GM12878 (cell line): ENCODE measurements at regions not wholly inside any gene's neighbourhood (a gene's known extent, or its start where the extent isn't known, plus 50 kb on each side); places are given as distances from the start of the nearest gene placed in this dataset.

Experiments used
- ATAC-seq: fragments of 200-7000 bp; cut with Tn5 transposase; 3 replicates; pipeline ENCODE4 v1.9.1; 2020; ENCODE audit warnings: mild to moderate bottlenecking, moderate library complexity
- BruUV-seq: library from RNA; stranded (reverse); fragments of 400-500 nt; replicated peaks from 2 replicates; lab custom pipeline; 2021; lab: Mats Ljungman, UMichigan
- CTCF ChIA-PET: fragments of 300-600 bp; sonication (Branson Sonifier 250); formaldehyde crosslinking; extraction: SDS; loops from one replicate; lab custom pipeline; 2021; ENCODE audit warnings: inconsistent platforms; lab: Yijun Ruan, JAX
- POLR2A ChIA-PET: fragments of 350-600 bp; formaldehyde crosslinking; extraction: SDS; loops from one replicate; lab custom pipeline; 2021; ENCODE audit warnings: inconsistent platforms; lab: Charles Lee
- RAD21 ChIA-PET: fragments of 300-600 bp; sonication (Branson Sonifier 250); formaldehyde crosslinking; loops from one replicate; lab custom pipeline; 2023; ENCODE audit warnings: antibody characterized with exemption; ENCODE audit not compliant: unreplicated experiment; lab: Charles Lee
- SMC1A ChIA-PET: fragments of 300-600 bp; sonication (Branson Sonifier 250); formaldehyde crosslinking; loops from one replicate; lab custom pipeline; 2023; ENCODE audit not compliant: unreplicated experiment, uncharacterized antibody; lab: Charles Lee
- DNase-seq: peaks from one replicate; pipeline ENCODE4 v3.0.0-alpha.2; 2011; ENCODE audit warnings: low read depth, low spot score
- FAIRE-seq: peaks from 3 replicates; lab custom pipeline; 2011; peaks lifted over from hg19 to GRCh38; lab: Jason Lieb, UNC
- H2AFZ ChIP-seq: 2 replicates; pipeline ENCODE4 v1.6.0; 2011; ENCODE audit warnings: low read depth, low read length, control low read depth; ENCODE audit not compliant: control insufficient read depth
- H3K27ac ChIP-seq: 2 replicates; pipeline ENCODE4 v1.5.1; 2011; ENCODE audit warnings: control low read depth; ENCODE audit not compliant: control insufficient read depth, insufficient read depth
- H3K27me3 ChIP-seq, 2 experiments: replicated peaks in 1 of 2; 2 replicates each; pipeline versions ENCODE4 v1.6.0 to v1.6.1; 2011; ENCODE audit warnings: low read length in 1 of 2; ENCODE audit not compliant: control insufficient read depth in 2 of 2, insufficient read depth in 2 of 2
- H3K36me3 ChIP-seq, 2 experiments: 2 replicates each; pipeline ENCODE4 v1.5.1; 2011; ENCODE audit warnings: low read length in 1 of 2; ENCODE audit not compliant: control insufficient read depth in 2 of 2, insufficient read depth in 2 of 2
- H3K4me1 ChIP-seq: 2 replicates; pipeline ENCODE4 v1.6.1; 2011; ENCODE audit warnings: mild to moderate bottlenecking, low read length, moderate library complexity, mixed read lengths; ENCODE audit not compliant: control insufficient read depth, insufficient read depth
- H3K4me2 ChIP-seq: 2 replicates; pipeline ENCODE4 v1.6.0; 2011; ENCODE audit warnings: control low read depth; ENCODE audit not compliant: control insufficient read depth, insufficient read depth
- H3K4me3 ChIP-seq: fragments of 200-600 bp; sonication (generic); 2 replicates; pipeline ENCODE4 v1.5.1; 2016
- H3K79me2 ChIP-seq: 2 replicates; pipeline ENCODE4 v1.6.0; 2011; ENCODE audit warnings: low read length; ENCODE audit not compliant: control insufficient read depth, insufficient read depth
- H3K9ac ChIP-seq: 2 replicates; pipeline ENCODE4 v1.8.0; 2011; ENCODE audit warnings: low read length, control low read depth, mixed read lengths; ENCODE audit not compliant: control insufficient read depth, insufficient read depth
- H3K9me3 ChIP-seq: replicated peaks from 3 replicates; pipeline ENCODE4 v1.5.1; 2011; ENCODE audit warnings: mild to moderate bottlenecking, low read length; ENCODE audit not compliant: control insufficient read depth, insufficient read depth
- H4K20me1 ChIP-seq: 2 replicates; pipeline ENCODE4 v1.6.0; 2011; ENCODE audit not compliant: control insufficient read depth, insufficient read depth
- CBX5 ChIP-seq: sonication (generic); IDR thresholded peaks from 2 replicates; pipeline ENCODE4 v1.6.1; 2016; ENCODE audit warnings: low read depth, moderate library complexity, mild to moderate bottlenecking, inconsistent platforms
- CREM ChIP-seq: IDR thresholded peaks from 2 replicates; pipeline ENCODE4 v1.6.1; 2014; ENCODE audit warnings: antibody characterized with exemption, low read depth
- EED ChIP-seq: sonication (generic); IDR thresholded peaks from 2 replicates; pipeline ENCODE4 v1.6.1; 2016; ENCODE audit warnings: antibody characterized with exemption, low read depth
- EP300 ChIP-seq, 2 experiments: fragments of 150-350 bp in 1 of 2; IDR thresholded peaks; 2 replicates each; pipeline ENCODE4 v1.6.1; 2011 to 2012; ENCODE audit warnings: low read depth in 2 of 2, low read length in 2 of 2, borderline replicate concordance in 1 of 2, improper control_type of control experiment in 1 of 2, inconsistent platforms in 1 of 2; ENCODE audit not compliant: control insufficient read depth in 1 of 2
- FOXM1 ChIP-seq: IDR thresholded peaks from 2 replicates; pipeline ENCODE4 v1.6.1; 2012; ENCODE audit warnings: low read depth, mild to moderate bottlenecking, inconsistent platforms, low read length, moderate library complexity
- GABPA ChIP-seq: IDR thresholded peaks from 2 replicates; pipeline ENCODE4 v1.6.1; 2014; ENCODE audit warnings: antibody characterized with exemption, low read depth, mild to moderate bottlenecking, inconsistent platforms
- HCFC1 ChIP-seq: fragments of 150-350 bp; IDR thresholded peaks from 2 replicates; pipeline ENCODE4 v1.6.1; 2014; ENCODE audit warnings: low read length
- IRF4 ChIP-seq: IDR thresholded peaks from 2 replicates; pipeline ENCODE4 v1.6.1; 2011; ENCODE audit warnings: low read depth, low read length
- JUND ChIP-seq: IDR thresholded peaks from 2 replicates; pipeline ENCODE4 v1.6.1; 2012; ENCODE audit warnings: low read depth, mild to moderate bottlenecking, low read length, improper control_type of control experiment, moderate library complexity
- MTA3 ChIP-seq: IDR thresholded peaks from 2 replicates; pipeline ENCODE4 v1.6.1; 2012; ENCODE audit warnings: low read length, inconsistent platforms, borderline replicate concordance
- NR2F1 ChIP-seq: fragments of 450-650 bp; conservative IDR thresholded peaks from 2 replicates; pipeline ENCODE4 v1.6.1; 2017; ENCODE audit warnings: mild to moderate bottlenecking
- STAT1 ChIP-seq: fragments of 450-650 bp; conservative IDR thresholded peaks from 2 replicates; pipeline ENCODE4 v1.6.1; 2014; ENCODE audit warnings: antibody characterized with exemption, mild to moderate bottlenecking
- STAT3 ChIP-seq: IDR thresholded peaks from 2 replicates; pipeline ENCODE4 v1.6.1; 2011; ENCODE audit warnings: low read depth, low read length, improper control_type of control experiment
- TAF1 ChIP-seq: IDR thresholded peaks from 2 replicates; pipeline ENCODE4 v1.6.1; 2011; ENCODE audit warnings: mild to moderate bottlenecking, low read depth, low read length, borderline replicate concordance
- TCF3 ChIP-seq: IDR thresholded peaks from 2 replicates; pipeline ENCODE4 v1.6.1; 2012; ENCODE audit warnings: low read depth, mild to moderate bottlenecking, low read length, borderline replicate concordance; ENCODE audit not compliant: insufficient read depth
- YBX1 ChIP-seq: fragments of 450-650 bp; IDR thresholded peaks from 2 replicates; pipeline ENCODE4 v1.6.1; 2016; ENCODE audit warnings: antibody characterized with exemption
- ZBED1 ChIP-seq: IDR thresholded peaks from 2 replicates; pipeline ENCODE4 v1.6.1; 2016; ENCODE audit warnings: borderline replicate concordance
- WGBS: methylation state at CpG from one replicate; pipeline ENCODE4 v1.1.6; 2016; ENCODE audit warnings: low lambda C conversion rate; ENCODE audit not compliant: insufficient replicate concordance, insufficient coverage; ENCODE audit errors: missing lambda C conversion rate; 5-methylcytosine and 5-hydroxymethylcytosine counted together
- in situ Hi-C: fragments of 300-500 bp; cut with MboI; formaldehyde crosslinking; loops from 9 replicates; pipeline ENCODE4 v1.14.3; 2018; ENCODE audit warnings: mixed read lengths
- intact Hi-C: fragments of 100-400 bp; cut with micrococcal nuclease; formaldehyde crosslinking; loops from one replicate; pipeline ENCODE4 v1.14.2; 2022; ENCODE audit not compliant: unreplicated experiment
- TF ChIP-seq, protein P1 (sequence below): fragments of 450-650 bp; IDR thresholded peaks from 2 replicates; pipeline ENCODE4 v1.6.1; 2016; ENCODE audit warnings: mild to moderate bottlenecking
- TF ChIP-seq, protein P2 (sequence below): fragments of 450-650 bp; IDR thresholded peaks from 2 replicates; pipeline ENCODE4 v1.6.1; 2017; ENCODE audit warnings: borderline replicate concordance

DNA sequence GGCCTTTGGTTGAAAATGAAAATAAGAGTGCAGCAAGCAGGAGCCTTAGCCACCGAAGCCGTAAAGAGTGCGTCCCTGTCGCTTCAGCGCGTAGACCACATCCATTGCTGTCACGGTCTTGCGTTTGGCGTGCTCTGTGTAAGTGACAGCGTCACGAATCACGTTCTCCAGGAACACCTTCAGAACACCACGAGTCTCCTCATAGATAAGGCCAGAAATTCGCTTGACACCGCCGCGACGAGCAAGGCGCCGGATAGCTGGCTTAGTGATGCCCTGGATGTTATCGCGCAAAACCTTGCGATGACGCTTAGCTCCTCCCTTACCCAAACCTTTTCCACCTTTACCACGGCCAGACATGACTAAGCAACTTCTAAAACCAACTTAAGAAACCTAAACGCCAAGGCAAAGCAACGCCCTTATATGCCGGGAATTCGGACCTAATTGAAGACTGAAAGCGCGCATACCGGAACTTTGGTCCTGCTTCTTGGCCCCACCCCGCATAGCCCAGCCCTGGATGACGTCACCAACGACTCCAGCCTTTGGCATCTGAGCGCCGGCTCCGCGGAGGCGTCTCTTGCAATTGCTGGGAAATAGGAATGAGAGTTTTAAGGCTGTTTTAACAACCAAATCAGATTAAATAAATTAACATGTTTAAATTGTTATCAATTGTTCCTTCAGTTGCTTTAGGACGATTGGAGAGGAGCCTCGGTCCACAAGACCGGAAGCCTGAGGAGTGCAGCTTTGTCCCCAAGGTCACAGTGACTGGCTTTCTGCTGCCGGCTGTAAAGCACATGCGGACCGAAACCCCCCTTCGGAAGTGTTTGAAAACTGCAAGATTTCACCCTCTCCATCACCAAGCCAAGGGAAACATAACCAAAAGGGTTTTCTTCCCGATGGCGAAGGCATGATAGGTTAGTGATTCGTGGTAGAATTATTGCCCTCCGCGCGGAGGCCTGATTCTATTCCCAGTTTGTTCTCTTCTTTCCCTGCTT, 79.6 kb upstream of the BTN3A2 start:
- BruUV-seq: TSS peak; percentile 98
- under 1% methylated on average over 53 of the region's 53 CpGs for WGBS
- H3K4me3 ChIP-seq: peak overlapping the region; percentile 75
- in situ Hi-C loops (no loop called here), intact Hi-C loops (loop anchor here (1.0 to 2.0 kb wide), 3 partner anchors 13 to 69 kb away; a partner anchor contains a TSS)
- peaks cover 22% of the 10 kb centered on the region for H3K79me2 ChIP-seq
- ATAC-seq: peak; percentile 84
- ChIA-PET RAD21 (interaction anchor here (0.7 to 3.5 kb wide), 13 partner anchors 13 to 284 kb away, joined by 3 to 43 read pairs (median 5); a partner anchor contains a TSS), SMC1A (interaction anchor here (1.0 to 4.5 kb wide), 16 partner anchors 10 to 80 kb away, joined by 3 to 49 read pairs (median 4); a partner anchor contains a TSS), POLR2A (interaction anchor here (0.6 to 5.0 kb wide), 12 partner anchors 9 to 862 kb away, joined by 3 to 74 read pairs (median 4); a partner anchor contains a TSS), CTCF (interaction anchor here (0.7 to 2.8 kb wide), 5 partner anchors 9 to 111 kb away, joined by 3 to 14 read pairs (median 5); a partner anchor contains a TSS)
- H3K27me3 ChIP-seq: no peaks in the 10 kb centered on the region
- FAIRE-seq: peak; percentile 98
- H3K9me3 ChIP-seq: no peaks in the 10 kb centered on the region; the same call in 2 of the 3 replicates
- no peaks in the 10 kb centered on the region; the same call in 1 of the 2 replicates for H3K4me1 ChIP-seq
- peak overlapping the region; percentile 84 for H3K4me2 ChIP-seq
- H4K20me1 ChIP-seq: no peaks in the 10 kb centered on the region
- H3K36me3 ChIP-seq: no peaks in the 10 kb centered on the region
- peak; percentile 100 for DNase-seq
- peak overlapping the region; percentile 71 for H2AFZ ChIP-seq
- H3K9ac ChIP-seq: peak overlapping the region; percentile 91
- H3K27ac ChIP-seq: peak overlapping the region; percentile 97
- TF ChIP-seq JUND (peak; percentile 92), CBX5 (peak; percentile 82), CREM (peak; percentile 94), TAF1 (no peak), TCF3 (peak; percentile 96), MTA3 (peak; percentile 98; the same call in 1 of the 2 replicates), STAT1 (0 out of 2 replicates have a peak, but pooled peaks have one; percentile 42), ZBED1 (peak; percentile 99), NR2F1 (peak; percentile 79), EP300 (IDR thresholded peaks at IDR 0.05; ENCODE audit: borderline replicate concordance in 1 of 2, control insufficient read depth in 1 of 2, low read depth in 2 of 2, low read length in 2 of 2) (peak in 1 of 2 experiments; percentile 72; a peak in 3 of 4 replicates), STAT3 (no peak), GABPA (peak; percentile 58), YBX1 (no peak), FOXM1 (peak; percentile 82), HCFC1 (peak; percentile 37), EED (peak; percentile 69), IRF4 (peak; percentile 10; the same call in 1 of the 2 replicates)
- TF ChIP-seq, protein P1, sequence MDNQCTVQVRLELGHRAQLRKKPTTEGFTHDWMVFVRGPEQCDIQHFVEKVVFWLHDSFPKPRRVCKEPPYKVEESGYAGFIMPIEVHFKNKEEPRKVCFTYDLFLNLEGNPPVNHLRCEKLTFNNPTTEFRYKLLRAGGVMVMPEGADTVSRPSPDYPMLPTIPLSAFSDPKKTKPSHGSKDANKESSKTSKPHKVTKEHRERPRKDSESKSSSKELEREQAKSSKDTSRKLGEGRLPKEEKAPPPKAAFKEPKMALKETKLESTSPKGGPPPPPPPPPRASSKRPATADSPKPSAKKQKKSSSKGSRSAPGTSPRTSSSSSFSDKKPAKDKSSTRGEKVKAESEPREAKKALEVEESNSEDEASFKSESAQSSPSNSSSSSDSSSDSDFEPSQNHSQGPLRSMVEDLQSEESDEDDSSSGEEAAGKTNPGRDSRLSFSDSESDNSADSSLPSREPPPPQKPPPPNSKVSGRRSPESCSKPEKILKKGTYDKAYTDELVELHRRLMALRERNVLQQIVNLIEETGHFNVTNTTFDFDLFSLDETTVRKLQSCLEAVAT: peak; percentile 99
- TF ChIP-seq, protein P2, sequence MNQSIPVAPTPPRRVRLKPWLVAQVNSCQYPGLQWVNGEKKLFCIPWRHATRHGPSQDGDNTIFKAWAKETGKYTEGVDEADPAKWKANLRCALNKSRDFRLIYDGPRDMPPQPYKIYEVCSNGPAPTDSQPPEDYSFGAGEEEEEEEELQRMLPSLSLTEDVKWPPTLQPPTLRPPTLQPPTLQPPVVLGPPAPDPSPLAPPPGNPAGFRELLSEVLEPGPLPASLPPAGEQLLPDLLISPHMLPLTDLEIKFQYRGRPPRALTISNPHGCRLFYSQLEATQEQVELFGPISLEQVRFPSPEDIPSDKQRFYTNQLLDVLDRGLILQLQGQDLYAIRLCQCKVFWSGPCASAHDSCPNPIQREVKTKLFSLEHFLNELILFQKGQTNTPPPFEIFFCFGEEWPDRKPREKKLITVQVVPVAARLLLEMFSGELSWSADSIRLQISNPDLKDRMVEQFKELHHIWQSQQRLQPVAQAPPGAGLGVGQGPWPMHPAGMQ: no peak
